ENCODE measurements at regions not wholly inside any gene's neighbourhood (a gene's known extent, or its start where the extent isn't known, plus 50 kb on each side); places are given as distances from the start of the nearest gene placed in this dataset.
"Not testable (repeated sequence)": the region's sequence is repeated elsewhere in the genome, so short reads cannot be mapped to it uniquely, and the experiment has no call there.

GRCh38 chr5:56686337-56687195 lies 128.8 kb upstream of the MAP3K1 start:
- no peak for DNase-seq (ENCODE audit: low spot score)

GRCh38 chr5:56685503-56686217 lies 129.7 kb upstream of the MAP3K1 start:
- DNase-seq (ENCODE audit: low spot score) = no peak

GRCh38 chr5:56684159-56684558 lies 131.2 kb upstream of the MAP3K1 start:
- no peak for DNase-seq (ENCODE audit: low spot score)

- DNase-seq (ENCODE audit: low spot score) = no peak
Measured at GRCh38 chr5:56683733-56684132, 131.6 kb upstream of the MAP3K1 start.

- no peak for DNase-seq (ENCODE audit: low spot score)
Measured at GRCh38 chr5:56683281-56683680, 132.1 kb upstream of the MAP3K1 start.

- no peak for DNase-seq (ENCODE audit: low spot score)
Measured at GRCh38 chr5:56681346-56681745, 134.0 kb upstream of the MAP3K1 start.

GRCh38 chr5:56680731-56681130 lies 134.6 kb upstream of the MAP3K1 start:
- no peak for DNase-seq (ENCODE audit: low spot score)

- DNase-seq (ENCODE audit: low spot score) = no peak
Measured at GRCh38 chr5:56677690-56678305, 137.6 kb upstream of the MAP3K1 start.

GRCh38 chr5:56676091-56676768 lies 139.1 kb upstream of the MAP3K1 start:
- no peak for DNase-seq (ENCODE audit: low spot score)

GRCh38 chr5:56674441-56674840 lies 140.9 kb upstream of the MAP3K1 start:
- DNase-seq (ENCODE audit: low spot score) = no peak

GRCh38 chr5:56673171-56673570 lies 142.2 kb upstream of the MAP3K1 start:
- DNase-seq (ENCODE audit: low spot score) = no peak

- no peak for DNase-seq (ENCODE audit: low spot score)
Measured at GRCh38 chr5:56671571-56671970, 143.8 kb upstream of the MAP3K1 start.

GRCh38 chr5:56670916-56671315 lies 144.4 kb upstream of the MAP3K1 start:
- no peak for DNase-seq (ENCODE audit: low spot score)

GRCh38 chr5:56669534-56670483 lies 145.5 kb upstream of the MAP3K1 start:
- DNase-seq (ENCODE audit: low spot score) = no peak

GRCh38 chr5:56668996-56669395 lies 146.4 kb upstream of the MAP3K1 start:
- DNase-seq (ENCODE audit: low spot score) = no peak

GRCh38 chr5:56667692-56668091 lies 147.7 kb upstream of the MAP3K1 start:
- DNase-seq (ENCODE audit: low spot score) = no peak

- no peak for DNase-seq (ENCODE audit: low spot score)
Measured at GRCh38 chr5:56666901-56667300, 148.4 kb upstream of the MAP3K1 start.

GRCh38 chr5:56665117-56665516 lies 150.2 kb upstream of the MAP3K1 start:
- not testable (repeated sequence) for DNase-seq (ENCODE audit: low spot score)

- DNase-seq (ENCODE audit: low spot score) = no peak
Measured at GRCh38 chr5:56664025-56664424, 151.3 kb upstream of the MAP3K1 start.

- DNase-seq (ENCODE audit: low spot score) = no peak
Measured at GRCh38 chr5:56663523-56663922, 151.8 kb upstream of the MAP3K1 start.

- no peak for DNase-seq (ENCODE audit: low spot score)
Measured at GRCh38 chr5:56662893-56663292, 152.5 kb upstream of the MAP3K1 start.

Measured in H4 (cell line).